HCT116 (cell line): ENCODE measurements at regions not wholly inside any gene's neighbourhood (a gene's known extent, or its start where the extent isn't known, plus 50 kb on each side); places are given as distances from the start of the nearest gene placed in this dataset.

ENCODE experiments used
- ATAC-seq: fragments of 200-7000 bp; cut with Tn5 transposase; 2 replicates; pipeline ENCODE4 v1.9.1; 2020; ENCODE audit warnings: mild to moderate bottlenecking, moderate library complexity
- BruUV-seq: library from RNA; stranded (reverse); fragments of 400-500 nt; replicated peaks from 2 replicates; lab custom pipeline; 2021; lab: Mats Ljungman, UMichigan
- CTCF ChIA-PET: fragments of 300-600 bp; sonication (Branson Sonifier 250); formaldehyde crosslinking; loops from one replicate; lab custom pipeline; 2021; ENCODE audit warnings: antibody characterized with exemption; lab: Charles Lee
- POLR2A ChIA-PET: fragments of 300-600, 350-600 bp; sonication (Branson Sonifier 250); formaldehyde crosslinking; loops from one replicate; lab custom pipeline; 2021; ENCODE audit warnings: antibody characterized with exemption; lab: Charles Lee
- RAD21 ChIA-PET, 2 experiments: fragments of 300-600 bp; sonication (Branson Sonifier 250); formaldehyde crosslinking; loops; one replicate each; lab custom pipeline; 2023; ENCODE audit warnings: low total read pairs in 2 of 2; ENCODE audit not compliant: uncharacterized antibody in 2 of 2, unreplicated experiment in 2 of 2, low non-redundant PET in 1 of 2; lab: Charles Lee
- DNase-seq: peaks from one replicate; pipeline ENCODE4 v3.0.0-alpha.2; 2010; ENCODE audit warnings: low read depth, low spot score
- H2AFZ ChIP-seq: fragments of 200-600 bp; shearing (Covaris generic), sonication (generic); 2 replicates; pipeline ENCODE4 v1.6.1; 2017; ENCODE audit warnings: low read depth, mixed run types, mixed read lengths, antibody characterized with exemption, low read length; ENCODE audit not compliant: poor library complexity, severe bottlenecking
- H3K27ac ChIP-seq: 2 replicates; pipeline ENCODE4 v1.5.1; 2012; ENCODE audit warnings: low read depth, low read length
- H3K27me3 ChIP-seq: fragments of 200-600 bp; sonication (generic); 2 replicates; pipeline ENCODE4 v1.6.1; 2016; ENCODE audit warnings: mixed run types, low read length, mixed read lengths; ENCODE audit not compliant: insufficient read depth
- H3K36me3 ChIP-seq, 2 experiments: fragments of 200-500 bp in 1 of 2; fragments of 200-600 bp in 1 of 2; sonication (Bioruptor generic) in 1 of 2; sonication (generic) in 1 of 2; 2 replicates each; pipeline versions ENCODE4 v1.5.1 to v1.6.1; 2014 to 2016; ENCODE audit warnings: low read length in 2 of 2, inconsistent platforms in 1 of 2, mixed read lengths in 1 of 2, mixed run types in 1 of 2; ENCODE audit not compliant: insufficient read depth in 2 of 2, control insufficient read depth in 1 of 2
- H3K4me1 ChIP-seq, 2 experiments: fragments of 200-600 bp in 1 of 2; sonication (generic) in 1 of 2; 2 replicates each; pipeline versions ENCODE4 v1.5.1 to v1.6.1; 2012 to 2017; ENCODE audit warnings: low read length in 2 of 2, inconsistent platforms in 1 of 2, mild to moderate bottlenecking in 1 of 2, mixed read lengths in 1 of 2, mixed run types in 1 of 2, moderate library complexity in 1 of 2; ENCODE audit not compliant: insufficient read depth in 2 of 2, control insufficient read depth in 1 of 2
- H3K4me2 ChIP-seq: fragments of 200-600 bp; sonication (generic); 2 replicates; pipeline ENCODE4 v1.6.1; 2017; ENCODE audit warnings: mixed run types, low read length, mixed read lengths
- H3K4me3 ChIP-seq, 2 experiments: fragments of 200-600 bp in 1 of 2; sonication (generic) in 1 of 2; replicated peaks in 1 of 2; 2 replicates each; pipeline ENCODE4 v1.5.1; 2011 to 2016; ENCODE audit warnings: low read length in 2 of 2, control low read depth in 1 of 2, low read depth in 1 of 2, mild to moderate bottlenecking in 1 of 2, mixed read lengths in 1 of 2, mixed run types in 1 of 2
- H3K79me2 ChIP-seq: fragments of 200-600 bp; sonication (generic); 2 replicates; pipeline ENCODE4 v1.6.1; 2017; ENCODE audit warnings: mild to moderate bottlenecking, mixed run types, low read length, moderate library complexity, mixed read lengths; ENCODE audit not compliant: insufficient read depth
- H3K9ac ChIP-seq: fragments of 200-600 bp; sonication (generic); 2 replicates; pipeline ENCODE4 v1.6.1; 2016; ENCODE audit warnings: low read length, mixed read lengths
- H3K9me2 ChIP-seq: fragments of 200-600 bp; sonication (generic), shearing (Covaris generic); 2 replicates; pipeline ENCODE4 v1.6.1; 2017; ENCODE audit warnings: mixed run types, mild to moderate bottlenecking, moderate library complexity; ENCODE audit not compliant: insufficient read depth
- H3K9me3 ChIP-seq, 2 experiments: fragments of 200-500 bp in 1 of 2; fragments of 200-600 bp in 1 of 2; sonication (Bioruptor generic) in 1 of 2; sonication (generic) in 1 of 2; 2 replicates each; pipeline ENCODE4 v1.6.1; 2014 to 2017; ENCODE audit warnings: low read length in 2 of 2, mixed read lengths in 2 of 2, inconsistent platforms in 1 of 2, low read depth in 1 of 2, mild to moderate bottlenecking in 1 of 2, mixed run types in 1 of 2, moderate library complexity in 1 of 2; ENCODE audit not compliant: control insufficient read depth in 1 of 2, insufficient read depth in 1 of 2
- H4K20me1 ChIP-seq: fragments of 200-600 bp; sonication (generic), shearing (Covaris generic); 2 replicates; pipeline ENCODE4 v1.6.1; 2017; ENCODE audit warnings: mixed run types, mild to moderate bottlenecking, moderate library complexity; ENCODE audit not compliant: insufficient read depth
- CBX3 ChIP-seq: IDR thresholded peaks from 2 replicates; pipeline ENCODE4 v1.6.1; 2012; ENCODE audit warnings: low read depth
- CEBPB ChIP-seq: IDR thresholded peaks from 2 replicates; pipeline ENCODE4 v1.6.1; 2012; ENCODE audit warnings: low read depth
- EGR1 ChIP-seq: IDR thresholded peaks from 2 replicates; pipeline ENCODE4 v1.6.1; 2012; ENCODE audit warnings: low read depth
- ELF1 ChIP-seq: IDR thresholded peaks from 2 replicates; pipeline ENCODE4 v1.6.1; 2012; ENCODE audit warnings: low read depth, borderline replicate concordance
- EZH2phosphoT487 ChIP-seq: fragments of 200-600 bp; IDR thresholded peaks from 2 replicates; pipeline ENCODE4 v1.6.1; 2018; ENCODE audit warnings: antibody characterized with exemption, borderline replicate concordance
- SIN3A ChIP-seq: IDR thresholded peaks from 2 replicates; pipeline ENCODE4 v1.6.1; 2012; ENCODE audit warnings: low read depth
- TCF7L2 ChIP-seq: IDR thresholded peaks from 2 replicates; pipeline ENCODE4 v1.7.0; 2011; ENCODE audit warnings: borderline replicate concordance, inconsistent platforms; ENCODE audit not compliant: insufficient read depth, insufficient read length; ENCODE audit errors: extremely low read depth
- YY1 ChIP-seq: IDR thresholded peaks from 2 replicates; pipeline ENCODE4 v1.6.1; 2011; ENCODE audit warnings: low read length, low read depth, moderate library complexity, mild to moderate bottlenecking; ENCODE audit not compliant: insufficient replicate concordance; ENCODE audit errors: extremely low read depth
- ZFX ChIP-seq: fragments of 450-650 bp; IDR thresholded peaks from 2 replicates; pipeline ENCODE4 v1.6.1; 2017
- ZNF274 ChIP-seq: fragments of 200-500 bp; sonication (Bioruptor generic); IDR thresholded peaks from 2 replicates; pipeline ENCODE4 v1.6.1; 2014; ENCODE audit warnings: mild to moderate bottlenecking, low read depth, low read length, inconsistent platforms
- intact Hi-C: fragments of 100-400 bp; cut with micrococcal nuclease; formaldehyde crosslinking; loops from 2 replicates; pipeline ENCODE4 v1.10.0; 2022
- TF ChIP-seq, protein P1 (sequence below): IDR thresholded peaks from 2 replicates; pipeline ENCODE4 v1.6.1; 2012; ENCODE audit warnings: low read depth
- TF ChIP-seq, protein P2 (sequence below), 3 experiments: fragments of 200-600 bp in 1 of 3; sonication (generic) in 1 of 3; IDR thresholded peaks in 2 of 3; conservative IDR thresholded peaks in 1 of 3; 2 replicates each; pipeline ENCODE4 v1.5.1; 2012 to 2017; ENCODE audit warnings: low read depth in 2 of 3, low read length in 2 of 3, antibody characterized with exemption in 1 of 3, borderline replicate concordance in 1 of 3, control low read depth in 1 of 3, mild to moderate bottlenecking in 1 of 3, mixed read lengths in 1 of 3, mixed run types in 1 of 3, moderate library complexity in 1 of 3; ENCODE audit not compliant: insufficient read depth in 1 of 3
- TF ChIP-seq, protein P3 (sequence below): IDR thresholded peaks from 2 replicates; pipeline ENCODE4 v1.6.1; 2012
- TF ChIP-seq, protein P4 (sequence below): IDR thresholded peaks from 2 replicates; pipeline ENCODE4 v1.6.1; 2012
- TF ChIP-seq, protein P5 (sequence below): IDR thresholded peaks from 2 replicates; pipeline ENCODE4 v1.6.1; 2011; ENCODE audit warnings: mild to moderate bottlenecking, low read length, moderate library complexity; ENCODE audit not compliant: insufficient replicate concordance; ENCODE audit errors: extremely low read depth

DNA sequence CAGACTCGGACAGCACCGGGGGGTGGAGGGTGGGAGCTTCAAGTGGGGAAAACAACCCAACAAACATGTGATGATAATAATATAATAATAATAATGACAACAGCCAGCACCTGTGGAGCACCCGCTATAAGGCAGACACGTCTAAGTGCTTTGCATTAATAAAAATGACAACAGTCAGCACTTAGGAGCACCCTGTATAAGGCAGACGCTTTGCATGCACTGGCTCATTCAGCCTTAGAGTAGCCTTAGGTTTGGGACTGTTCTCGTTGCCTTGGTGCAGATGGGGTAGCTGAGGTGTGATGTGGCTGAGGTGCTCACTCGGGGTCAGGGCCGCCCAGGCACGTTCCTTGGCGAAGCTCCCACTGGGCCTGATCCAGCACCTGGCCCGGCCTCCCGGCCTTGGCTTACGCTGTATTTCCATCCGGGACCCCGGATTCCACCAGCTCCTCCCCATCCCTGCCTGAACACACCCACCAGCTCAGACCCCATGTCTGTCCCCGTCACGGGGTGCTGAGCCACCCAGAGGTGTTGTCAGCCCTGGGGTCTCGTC, 144.0 kb upstream of the CIBAR2 start:
- no peak overlapping the region for H3K4me2 ChIP-seq
- BruUV-seq = no TSS peak
- RAD21 ChIA-PET = no interaction called here
- H3K27me3 ChIP-seq = no peaks in the 10 kb centered on the region
- H3K9ac ChIP-seq = no peak overlapping the region
- peaks cover 9 to 20% of the 10 kb centered on the region in 2 experiments for H3K4me1 ChIP-seq
- intact Hi-C loops = no loop called here
- no peaks in the 10 kb centered on the region for H3K79me2 ChIP-seq
- POLR2A ChIA-PET = no interaction called here
- H3K27ac ChIP-seq = no peak overlapping the region
- CTCF ChIA-PET = no interaction called here
- DNase-seq (no peak), ATAC-seq (no peak)
- no peaks in the 10 kb centered on the region for H3K9me3 ChIP-seq
- H3K9me2 ChIP-seq = no peaks in the 10 kb centered on the region
- no peak overlapping the region for H3K4me3 ChIP-seq
- TF ChIP-seq, protein P1, sequence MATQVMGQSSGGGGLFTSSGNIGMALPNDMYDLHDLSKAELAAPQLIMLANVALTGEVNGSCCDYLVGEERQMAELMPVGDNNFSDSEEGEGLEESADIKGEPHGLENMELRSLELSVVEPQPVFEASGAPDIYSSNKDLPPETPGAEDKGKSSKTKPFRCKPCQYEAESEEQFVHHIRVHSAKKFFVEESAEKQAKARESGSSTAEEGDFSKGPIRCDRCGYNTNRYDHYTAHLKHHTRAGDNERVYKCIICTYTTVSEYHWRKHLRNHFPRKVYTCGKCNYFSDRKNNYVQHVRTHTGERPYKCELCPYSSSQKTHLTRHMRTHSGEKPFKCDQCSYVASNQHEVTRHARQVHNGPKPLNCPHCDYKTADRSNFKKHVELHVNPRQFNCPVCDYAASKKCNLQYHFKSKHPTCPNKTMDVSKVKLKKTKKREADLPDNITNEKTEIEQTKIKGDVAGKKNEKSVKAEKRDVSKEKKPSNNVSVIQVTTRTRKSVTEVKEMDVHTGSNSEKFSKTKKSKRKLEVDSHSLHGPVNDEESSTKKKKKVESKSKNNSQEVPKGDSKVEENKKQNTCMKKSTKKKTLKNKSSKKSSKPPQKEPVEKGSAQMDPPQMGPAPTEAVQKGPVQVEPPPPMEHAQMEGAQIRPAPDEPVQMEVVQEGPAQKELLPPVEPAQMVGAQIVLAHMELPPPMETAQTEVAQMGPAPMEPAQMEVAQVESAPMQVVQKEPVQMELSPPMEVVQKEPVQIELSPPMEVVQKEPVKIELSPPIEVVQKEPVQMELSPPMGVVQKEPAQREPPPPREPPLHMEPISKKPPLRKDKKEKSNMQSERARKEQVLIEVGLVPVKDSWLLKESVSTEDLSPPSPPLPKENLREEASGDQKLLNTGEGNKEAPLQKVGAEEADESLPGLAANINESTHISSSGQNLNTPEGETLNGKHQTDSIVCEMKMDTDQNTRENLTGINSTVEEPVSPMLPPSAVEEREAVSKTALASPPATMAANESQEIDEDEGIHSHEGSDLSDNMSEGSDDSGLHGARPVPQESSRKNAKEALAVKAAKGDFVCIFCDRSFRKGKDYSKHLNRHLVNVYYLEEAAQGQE = no peak
- TF ChIP-seq, protein P2, sequence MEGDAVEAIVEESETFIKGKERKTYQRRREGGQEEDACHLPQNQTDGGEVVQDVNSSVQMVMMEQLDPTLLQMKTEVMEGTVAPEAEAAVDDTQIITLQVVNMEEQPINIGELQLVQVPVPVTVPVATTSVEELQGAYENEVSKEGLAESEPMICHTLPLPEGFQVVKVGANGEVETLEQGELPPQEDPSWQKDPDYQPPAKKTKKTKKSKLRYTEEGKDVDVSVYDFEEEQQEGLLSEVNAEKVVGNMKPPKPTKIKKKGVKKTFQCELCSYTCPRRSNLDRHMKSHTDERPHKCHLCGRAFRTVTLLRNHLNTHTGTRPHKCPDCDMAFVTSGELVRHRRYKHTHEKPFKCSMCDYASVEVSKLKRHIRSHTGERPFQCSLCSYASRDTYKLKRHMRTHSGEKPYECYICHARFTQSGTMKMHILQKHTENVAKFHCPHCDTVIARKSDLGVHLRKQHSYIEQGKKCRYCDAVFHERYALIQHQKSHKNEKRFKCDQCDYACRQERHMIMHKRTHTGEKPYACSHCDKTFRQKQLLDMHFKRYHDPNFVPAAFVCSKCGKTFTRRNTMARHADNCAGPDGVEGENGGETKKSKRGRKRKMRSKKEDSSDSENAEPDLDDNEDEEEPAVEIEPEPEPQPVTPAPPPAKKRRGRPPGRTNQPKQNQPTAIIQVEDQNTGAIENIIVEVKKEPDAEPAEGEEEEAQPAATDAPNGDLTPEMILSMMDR (IDR thresholded peaks at IDR 0.05 in 2 of 3, conservative IDR thresholded peaks at IDR 0.05 in 1 of 3; ENCODE audit: borderline replicate concordance in 1 of 3, insufficient read depth in 1 of 3, low read depth in 2 of 3, low read length in 2 of 3) = no peak
- TF ChIP-seq SIN3A = no peak
- no peak for TF ChIP-seq ZNF274
- no peak for TF ChIP-seq TCF7L2
- no peak for TF ChIP-seq YY1
- no peak for TF ChIP-seq ELF1
- TF ChIP-seq, protein P3, sequence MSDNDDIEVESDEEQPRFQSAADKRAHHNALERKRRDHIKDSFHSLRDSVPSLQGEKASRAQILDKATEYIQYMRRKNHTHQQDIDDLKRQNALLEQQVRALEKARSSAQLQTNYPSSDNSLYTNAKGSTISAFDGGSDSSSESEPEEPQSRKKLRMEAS = no peak
- TF ChIP-seq, protein P4, sequence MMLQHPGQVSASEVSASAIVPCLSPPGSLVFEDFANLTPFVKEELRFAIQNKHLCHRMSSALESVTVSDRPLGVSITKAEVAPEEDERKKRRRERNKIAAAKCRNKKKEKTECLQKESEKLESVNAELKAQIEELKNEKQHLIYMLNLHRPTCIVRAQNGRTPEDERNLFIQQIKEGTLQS = no peak
- no peak for TF ChIP-seq EZH2phosphoT487
- TF ChIP-seq CBX3 = no peak
- no peak for TF ChIP-seq ZFX
- no peak for TF ChIP-seq EGR1
- TF ChIP-seq CEBPB = no peak
- TF ChIP-seq, protein P5, sequence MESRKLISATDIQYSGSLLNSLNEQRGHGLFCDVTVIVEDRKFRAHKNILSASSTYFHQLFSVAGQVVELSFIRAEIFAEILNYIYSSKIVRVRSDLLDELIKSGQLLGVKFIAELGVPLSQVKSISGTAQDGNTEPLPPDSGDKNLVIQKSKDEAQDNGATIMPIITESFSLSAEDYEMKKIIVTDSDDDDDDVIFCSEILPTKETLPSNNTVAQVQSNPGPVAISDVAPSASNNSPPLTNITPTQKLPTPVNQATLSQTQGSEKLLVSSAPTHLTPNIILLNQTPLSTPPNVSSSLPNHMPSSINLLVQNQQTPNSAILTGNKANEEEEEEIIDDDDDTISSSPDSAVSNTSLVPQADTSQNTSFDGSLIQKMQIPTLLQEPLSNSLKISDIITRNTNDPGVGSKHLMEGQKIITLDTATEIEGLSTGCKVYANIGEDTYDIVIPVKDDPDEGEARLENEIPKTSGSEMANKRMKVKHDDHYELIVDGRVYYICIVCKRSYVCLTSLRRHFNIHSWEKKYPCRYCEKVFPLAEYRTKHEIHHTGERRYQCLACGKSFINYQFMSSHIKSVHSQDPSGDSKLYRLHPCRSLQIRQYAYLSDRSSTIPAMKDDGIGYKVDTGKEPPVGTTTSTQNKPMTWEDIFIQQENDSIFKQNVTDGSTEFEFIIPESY = no peak
- H4K20me1 ChIP-seq = no peaks in the 10 kb centered on the region
- H2AFZ ChIP-seq = no peak overlapping the region
- no peaks in the 10 kb centered on the region for H3K36me3 ChIP-seq
